Globus pallidus (tissue), 1 donor: ENCODE measurements at regions not wholly inside any gene's neighbourhood (a gene's known extent, or its start where the extent isn't known, plus 50 kb on each side); places are given as distances from the start of the nearest gene placed in this dataset.

Experiments
- DNase-seq: peaks from one replicate; pipeline ENCODE4 v3.0.0-alpha.2; 2015; ENCODE audit warnings: low spot score

- no peak for DNase-seq
Observed at GRCh38 chr7:25889765-25890164, 262.2 kb upstream of the NFE2L3 start.

DNA sequence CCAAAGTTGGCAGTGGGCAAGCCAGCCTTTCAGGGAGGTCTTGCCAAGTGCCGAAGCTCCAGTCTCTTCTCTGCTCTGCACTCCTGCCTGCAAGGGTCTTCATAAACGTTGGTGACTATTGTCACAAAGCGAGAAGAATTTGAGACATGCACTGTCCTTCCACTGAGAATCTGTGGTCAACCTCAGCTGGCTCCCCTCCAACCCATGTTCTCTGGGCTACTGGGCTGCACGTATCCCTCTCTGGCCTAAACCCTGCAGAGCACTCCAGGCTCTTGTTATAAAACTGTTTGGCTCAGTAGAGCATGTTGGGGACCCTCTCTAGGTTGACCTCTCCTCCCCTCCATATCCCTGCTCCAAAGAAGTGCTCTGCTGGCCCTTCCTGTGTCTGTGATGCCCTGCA lies 260.4 kb upstream of the NFE2L3 start:
- DNase-seq, result no peak

DNA sequence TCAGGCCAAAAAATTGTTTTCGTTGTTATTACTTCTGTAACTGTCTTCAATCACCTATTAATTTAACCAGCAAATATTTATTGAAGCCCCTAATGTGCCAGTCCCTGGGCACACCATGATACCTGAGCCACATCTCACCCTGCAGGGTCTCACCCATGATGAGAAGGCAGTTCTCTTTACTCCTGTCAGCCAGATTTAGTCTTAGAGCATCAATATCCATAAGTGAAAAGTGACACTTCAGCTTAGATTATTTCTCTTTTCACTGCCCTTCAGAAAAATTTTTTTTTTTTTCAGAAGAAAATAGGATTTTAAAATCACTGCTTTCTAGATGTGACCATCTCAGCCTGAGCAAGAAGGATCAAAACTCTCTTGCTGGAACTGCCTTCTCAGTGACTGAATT lies 258.6 kb upstream of the NFE2L3 start:
- DNase-seq, result no peak

GRCh38 chr7:25894002-25894901 lies 257.7 kb upstream of the NFE2L3 start:
- no peak for DNase-seq

- peak; percentile 38 for DNase-seq
Observed at GRCh38 chr7:25894902-25895791, 256.9 kb upstream of the NFE2L3 start.

GRCh38 chr7:25895792-25896171 lies 256.2 kb upstream of the NFE2L3 start:
- DNase-seq, result no peak

DNA sequence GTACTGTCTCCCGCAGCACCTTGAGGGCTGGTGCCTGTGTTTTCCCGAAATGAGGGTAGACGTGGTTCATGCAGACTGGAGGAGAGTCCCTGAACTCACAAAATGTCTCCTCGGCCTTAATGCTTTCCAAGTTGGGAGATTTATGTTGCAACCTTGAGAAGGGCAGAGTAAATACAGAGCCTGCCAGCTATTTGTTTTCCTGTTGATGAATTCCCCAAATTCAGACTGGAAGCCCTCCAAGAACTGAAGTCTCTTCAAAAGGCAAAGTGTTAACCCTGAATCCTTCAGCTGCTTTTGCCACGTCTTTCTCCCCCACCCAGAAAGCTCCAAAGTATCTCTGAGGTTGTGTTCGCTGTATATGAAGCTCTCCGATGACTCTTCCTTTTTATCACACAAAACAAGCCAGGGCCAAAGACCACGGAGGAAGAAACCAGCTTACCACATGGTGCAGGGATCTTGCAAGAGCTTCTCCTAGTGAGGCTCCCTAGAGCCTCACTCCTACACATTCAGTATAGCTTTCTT lies 254.7 kb upstream of the NFE2L3 start:
- no peak for DNase-seq

- no peak for DNase-seq
Observed at GRCh38 chr7:25900245-25900644, 251.8 kb upstream of the NFE2L3 start.

- no peak for DNase-seq
Observed at GRCh38 chr7:25900877-25901276, 251.1 kb upstream of the NFE2L3 start.

DNA sequence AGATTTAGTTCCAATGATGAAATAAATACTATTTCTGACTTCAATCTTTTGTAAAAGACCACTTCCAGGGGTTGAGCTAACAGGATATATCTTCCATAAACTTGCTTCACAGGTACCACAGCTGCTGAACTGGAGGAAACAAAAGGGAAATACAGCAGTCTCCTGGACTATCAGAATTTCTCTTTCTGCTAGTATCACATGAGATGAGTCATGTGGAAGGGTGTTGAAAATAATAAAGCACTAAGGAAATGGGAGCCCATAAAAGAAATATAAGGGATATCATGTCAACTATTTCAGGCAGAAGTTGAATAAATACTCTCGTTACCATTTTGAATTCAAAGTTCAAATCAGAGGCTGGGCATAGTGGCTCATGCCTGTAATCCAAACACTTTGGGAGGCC lies 250.3 kb upstream of the NFE2L3 start:
- DNase-seq, result no peak

DNA sequence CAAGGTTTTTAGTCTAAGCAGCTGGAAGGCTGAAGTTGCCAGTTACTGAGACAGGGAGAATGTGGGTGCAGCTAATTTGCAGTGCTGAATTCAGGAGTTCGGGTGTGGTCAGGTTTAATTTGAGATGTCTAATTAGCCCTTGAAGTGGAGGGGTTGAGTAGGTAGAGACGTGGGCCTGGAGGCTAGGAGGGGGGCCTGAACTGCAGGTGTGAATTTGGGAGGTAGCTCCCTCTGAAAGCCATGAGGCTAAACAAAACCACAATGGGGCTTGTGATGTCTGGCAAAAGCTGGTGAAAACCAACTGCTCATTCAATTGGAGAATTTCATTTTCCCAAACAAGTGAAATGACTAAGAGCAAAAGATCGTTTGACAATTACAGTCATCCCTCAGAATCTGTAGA lies 246.0 kb upstream of the NFE2L3 start:
- no peak for DNase-seq

GRCh38 chr7:25906760-25907159 lies 245.2 kb upstream of the NFE2L3 start:
- DNase-seq, result no peak

DNA sequence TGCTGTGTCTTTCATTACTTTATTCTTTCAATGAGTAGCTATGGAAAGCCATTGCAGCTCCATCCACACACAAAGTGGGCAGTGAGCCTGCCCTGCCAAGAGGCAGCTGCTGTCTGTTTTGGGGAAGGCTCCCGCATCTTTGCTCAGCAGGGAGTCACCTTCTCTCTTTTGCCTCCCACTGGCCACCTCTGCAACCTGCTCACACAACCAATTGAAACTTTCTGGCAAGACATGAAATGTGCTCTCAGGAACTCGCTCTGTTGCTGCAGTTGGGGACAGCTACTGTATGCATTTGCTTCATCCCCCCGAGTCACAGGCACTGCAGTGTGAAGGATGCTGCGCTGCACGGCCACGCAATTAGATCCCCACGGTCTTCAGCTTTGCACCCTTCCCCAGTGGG lies 244.8 kb upstream of the NFE2L3 start:
- no peak for DNase-seq

- DNase-seq, result no peak
Observed at GRCh38 chr7:25907731-25908130, 244.3 kb upstream of the NFE2L3 start.

GRCh38 chr7:25908154-25908949 lies 243.6 kb upstream of the NFE2L3 start:
- no peak for DNase-seq

- no peak for DNase-seq
Observed at GRCh38 chr7:25911738-25912607, 240.0 kb upstream of the NFE2L3 start.

- no peak for DNase-seq
Observed at GRCh38 chr7:25913598-25914224, 238.3 kb upstream of the NFE2L3 start.

DNA sequence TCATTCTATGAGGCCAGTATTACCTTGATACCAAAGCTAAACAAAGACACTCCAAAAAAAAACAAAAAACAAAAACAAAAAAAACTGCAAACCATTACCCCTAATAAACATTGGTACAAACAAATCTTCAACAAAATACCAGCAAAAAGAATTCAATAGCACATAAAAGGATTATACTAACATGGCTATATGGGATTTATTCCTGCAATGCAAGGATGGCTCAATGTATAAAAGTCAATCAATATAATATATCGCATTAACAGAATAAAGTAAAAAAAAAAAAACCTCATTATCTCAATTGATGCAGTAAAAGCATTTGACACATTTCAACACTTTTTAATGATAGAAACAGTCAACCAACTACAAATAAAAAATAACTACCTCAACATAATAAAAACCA lies 233.3 kb upstream of the NFE2L3 start:
- DNase-seq, result no peak

GRCh38 chr7:25922296-25922695 lies 229.7 kb upstream of the NFE2L3 start:
- no peak for DNase-seq

GRCh38 chr7:25923741-25924460 lies 228.1 kb upstream of the NFE2L3 start:
- no peak for DNase-seq
